HG02571 (cell line): ENCODE measurements at regions not wholly inside any gene's neighbourhood (a gene's known extent, or its start where the extent isn't known, plus 50 kb on each side); places are given as distances from the start of the nearest gene placed in this dataset.
A peak's percentile ranks its signal among the peaks of the same experiment; 100 is the strongest.

Source experiments
- ATAC-seq: cut with Tn5 transposase; IDR thresholded peaks from one replicate; pipeline ENCODE4 v1.9.1; 2021; ENCODE audit warnings: mild to moderate bottlenecking, moderate library complexity; ENCODE audit not compliant: unreplicated experiment

- no peak for ATAC-seq
Measured at GRCh38 chr12:45665941-45666340, 63.6 kb upstream of the ARID2 start.

- no peak for ATAC-seq
Measured at GRCh38 chr12:45666396-45666795, 63.1 kb upstream of the ARID2 start.

- ATAC-seq, result no peak
Measured at GRCh38 chr12:45666816-45667215, 62.7 kb upstream of the ARID2 start.

- no peak for ATAC-seq
Measured at GRCh38 chr12:45667761-45668160, 61.7 kb upstream of the ARID2 start.

GRCh38 chr12:45668641-45669040, 60.9 kb upstream of the ARID2 start:
- no peak for ATAC-seq

GRCh38 chr12:45669093-45669492, 60.4 kb upstream of the ARID2 start:
- peak; percentile 89 for ATAC-seq

- ATAC-seq, result no peak
Measured at GRCh38 chr12:45669792-45670191, 59.7 kb upstream of the ARID2 start.

- peak; percentile 51 for ATAC-seq
Measured at GRCh38 chr12:45670346-45671065, 59.0 kb upstream of the ARID2 start.

GRCh38 chr12:45671254-45671653, 58.3 kb upstream of the ARID2 start:
- ATAC-seq, result no peak

- no peak for ATAC-seq
Measured at GRCh38 chr12:45674181-45674977, 55.1 kb upstream of the ARID2 start.

- no peak for ATAC-seq
Measured at GRCh38 chr12:45675534-45675933, 54.0 kb upstream of the ARID2 start.
